ENCODE measurements at regions not wholly inside any gene's neighbourhood (a gene's known extent, or its start where the extent isn't known, plus 50 kb on each side); places are given as distances from the start of the nearest gene placed in this dataset.
"Not testable (repeated sequence)": the region's sequence is repeated elsewhere in the genome, so short reads cannot be mapped to it uniquely, and the experiment has no call there.

DNA sequence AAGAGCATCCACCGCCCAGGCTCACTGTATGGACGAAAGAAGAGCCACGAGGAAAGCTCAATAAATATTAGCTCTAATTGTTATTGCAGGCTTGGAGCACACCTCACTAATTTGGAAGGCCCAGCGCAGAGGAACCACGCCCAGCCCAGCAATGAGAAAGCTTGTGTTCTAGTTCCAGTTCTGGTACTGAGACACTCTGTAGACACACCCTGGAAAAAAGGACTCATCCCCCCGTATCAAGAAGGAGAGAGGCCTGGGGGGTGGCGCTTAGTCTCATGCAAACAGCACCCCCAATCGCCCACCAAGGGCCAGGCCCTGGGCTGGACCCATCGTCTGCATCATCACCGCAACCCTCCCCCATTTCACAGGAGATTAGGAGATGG lies 156.9 kb downstream of the BMP7 start:
- Mint-ChIP-seq H3K36me3 (ENCODE audit: low read depth, unreplicated experiment) (no peaks in the 10 kb centered on the region), H3K27me3 (ENCODE audit: unreplicated experiment) (peaks cover 9% of the 10 kb centered on the region), H3K4me1 (ENCODE audit: unreplicated experiment) (no peaks in the 10 kb centered on the region), H3K4me3 (ENCODE audit: unreplicated experiment) (no peak overlapping the region), H3K27ac (ENCODE audit: unreplicated experiment) (no peak overlapping the region), H3K9me3 (ENCODE audit: unreplicated experiment) (no peaks in the 10 kb centered on the region)
- TF ChIP-seq, protein P1, sequence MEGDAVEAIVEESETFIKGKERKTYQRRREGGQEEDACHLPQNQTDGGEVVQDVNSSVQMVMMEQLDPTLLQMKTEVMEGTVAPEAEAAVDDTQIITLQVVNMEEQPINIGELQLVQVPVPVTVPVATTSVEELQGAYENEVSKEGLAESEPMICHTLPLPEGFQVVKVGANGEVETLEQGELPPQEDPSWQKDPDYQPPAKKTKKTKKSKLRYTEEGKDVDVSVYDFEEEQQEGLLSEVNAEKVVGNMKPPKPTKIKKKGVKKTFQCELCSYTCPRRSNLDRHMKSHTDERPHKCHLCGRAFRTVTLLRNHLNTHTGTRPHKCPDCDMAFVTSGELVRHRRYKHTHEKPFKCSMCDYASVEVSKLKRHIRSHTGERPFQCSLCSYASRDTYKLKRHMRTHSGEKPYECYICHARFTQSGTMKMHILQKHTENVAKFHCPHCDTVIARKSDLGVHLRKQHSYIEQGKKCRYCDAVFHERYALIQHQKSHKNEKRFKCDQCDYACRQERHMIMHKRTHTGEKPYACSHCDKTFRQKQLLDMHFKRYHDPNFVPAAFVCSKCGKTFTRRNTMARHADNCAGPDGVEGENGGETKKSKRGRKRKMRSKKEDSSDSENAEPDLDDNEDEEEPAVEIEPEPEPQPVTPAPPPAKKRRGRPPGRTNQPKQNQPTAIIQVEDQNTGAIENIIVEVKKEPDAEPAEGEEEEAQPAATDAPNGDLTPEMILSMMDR (IDR thresholded peaks at IDR 0.05; ENCODE audit: unreplicated experiment) = no peak
- DNase-seq (ENCODE audit: low spot score) = no peak

DNA sequence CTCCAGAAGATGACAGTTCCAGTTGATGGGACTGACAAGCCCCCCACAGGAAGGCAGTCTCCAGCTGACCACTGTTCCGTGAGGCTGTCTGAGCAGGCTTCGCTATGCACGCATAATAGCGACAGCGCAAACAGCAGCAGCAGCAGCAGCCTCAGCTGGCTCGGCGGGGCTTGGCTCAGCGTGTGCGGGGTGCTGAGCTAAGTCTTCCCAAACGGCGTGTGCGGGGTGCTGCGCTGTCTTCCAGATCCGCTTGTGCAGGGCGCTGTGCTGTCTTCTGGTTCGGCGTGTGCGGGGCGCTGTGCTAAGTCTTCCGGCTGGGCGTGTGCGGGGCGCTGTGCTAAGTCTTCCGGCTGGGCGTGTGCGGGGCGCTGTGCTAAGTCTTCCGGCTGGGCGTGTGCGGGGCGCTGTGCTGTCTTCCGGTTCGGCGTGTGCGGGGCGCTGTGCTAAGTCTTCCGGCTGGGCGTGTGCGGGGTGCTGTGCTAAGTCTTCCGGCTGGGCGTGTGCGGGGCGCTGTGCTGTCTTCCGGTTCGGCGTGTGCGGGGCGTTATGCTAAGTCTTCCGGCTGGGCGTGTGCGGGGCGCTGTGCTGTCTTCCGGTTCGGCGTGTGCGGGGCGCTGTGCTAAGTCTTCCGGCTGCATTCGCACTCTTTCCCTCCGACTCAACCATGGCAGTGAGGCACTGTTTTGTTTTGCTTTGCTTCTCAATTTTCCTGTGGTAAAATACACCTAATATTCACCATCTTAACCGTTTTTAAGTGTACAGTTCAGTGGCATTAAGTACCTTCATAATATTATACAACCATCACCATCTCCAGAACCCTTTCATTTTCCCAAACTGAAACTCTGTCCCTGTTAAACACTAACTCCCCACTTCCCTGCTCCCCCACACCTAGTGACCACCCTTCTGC lies 156.1 kb downstream of the BMP7 start:
- H3K27ac Mint-ChIP-seq (ENCODE audit: unreplicated experiment); H3K9me3 Mint-ChIP-seq (ENCODE audit: unreplicated experiment); DNase-seq (ENCODE audit: low spot score); H3K4me1 Mint-ChIP-seq (ENCODE audit: unreplicated experiment); H3K27me3 Mint-ChIP-seq (ENCODE audit: unreplicated experiment); H3K36me3 Mint-ChIP-seq (ENCODE audit: low read depth, unreplicated experiment): not testable (repeated sequence)
- peak overlapping the region; percentile 3 for H3K4me3 Mint-ChIP-seq (ENCODE audit: unreplicated experiment)

DNA sequence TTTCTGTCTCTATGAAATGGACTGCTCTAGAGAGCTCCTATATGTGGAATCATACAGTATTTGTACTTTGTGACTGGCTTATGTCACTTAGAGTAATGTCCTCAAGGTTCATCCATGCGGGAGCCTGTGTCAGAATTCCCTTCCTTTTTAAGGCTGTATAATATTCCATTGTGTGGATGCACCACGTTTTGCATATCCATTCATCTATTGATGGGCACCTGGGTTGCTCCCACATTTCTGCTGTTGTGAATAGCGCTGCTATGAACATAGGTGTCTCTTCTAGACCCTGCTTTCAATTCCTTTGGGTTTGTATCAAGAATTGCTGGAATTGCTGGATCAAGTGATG lies 155.4 kb downstream of the BMP7 start:
- Mint-ChIP-seq H3K4me3 (ENCODE audit: unreplicated experiment) (no peak overlapping the region), H3K9me3 (ENCODE audit: unreplicated experiment) (no peaks in the 10 kb centered on the region), H3K27ac (ENCODE audit: unreplicated experiment) (no peak overlapping the region), H3K36me3 (ENCODE audit: low read depth, unreplicated experiment) (no peaks in the 10 kb centered on the region), H3K27me3 (ENCODE audit: unreplicated experiment) (peaks cover 9% of the 10 kb centered on the region), H3K4me1 (ENCODE audit: unreplicated experiment) (no peaks in the 10 kb centered on the region)
- TF ChIP-seq, protein P1 (IDR thresholded peaks at IDR 0.05; ENCODE audit: unreplicated experiment) = no peak
- DNase-seq (ENCODE audit: low spot score) = no peak

DNA sequence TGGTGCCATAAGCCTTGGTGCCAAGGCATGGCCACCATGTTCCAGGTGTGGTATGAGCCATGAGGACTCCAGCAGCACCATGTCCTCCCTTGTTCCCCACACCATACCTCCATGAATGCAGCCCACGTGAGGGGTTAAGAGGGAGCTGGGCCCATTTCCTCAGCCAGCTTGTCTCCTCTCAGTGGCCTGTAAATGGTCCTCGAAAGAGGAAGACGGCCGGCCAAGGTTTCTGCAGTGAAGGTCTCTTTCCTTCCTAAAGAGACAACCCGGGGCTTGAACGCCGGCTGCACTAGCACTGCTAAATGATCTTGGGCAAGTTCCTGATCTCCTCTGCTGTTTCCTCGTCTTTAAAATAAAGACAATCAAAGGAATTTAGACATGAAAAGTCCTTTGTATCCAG lies 154.0 kb downstream of the BMP7 start:
- TF ChIP-seq, protein P1 (IDR thresholded peaks at IDR 0.05; ENCODE audit: unreplicated experiment) = no peak
- Mint-ChIP-seq H3K4me3 (ENCODE audit: unreplicated experiment) (no peak overlapping the region), H3K9me3 (ENCODE audit: unreplicated experiment) (no peaks in the 10 kb centered on the region), H3K27me3 (ENCODE audit: unreplicated experiment) (peaks cover 12% of the 10 kb centered on the region), H3K4me1 (ENCODE audit: unreplicated experiment) (no peaks in the 10 kb centered on the region), H3K27ac (ENCODE audit: unreplicated experiment) (no peak overlapping the region), H3K36me3 (ENCODE audit: low read depth, unreplicated experiment) (no peaks in the 10 kb centered on the region)
- no peak for DNase-seq (ENCODE audit: low spot score)

DNA sequence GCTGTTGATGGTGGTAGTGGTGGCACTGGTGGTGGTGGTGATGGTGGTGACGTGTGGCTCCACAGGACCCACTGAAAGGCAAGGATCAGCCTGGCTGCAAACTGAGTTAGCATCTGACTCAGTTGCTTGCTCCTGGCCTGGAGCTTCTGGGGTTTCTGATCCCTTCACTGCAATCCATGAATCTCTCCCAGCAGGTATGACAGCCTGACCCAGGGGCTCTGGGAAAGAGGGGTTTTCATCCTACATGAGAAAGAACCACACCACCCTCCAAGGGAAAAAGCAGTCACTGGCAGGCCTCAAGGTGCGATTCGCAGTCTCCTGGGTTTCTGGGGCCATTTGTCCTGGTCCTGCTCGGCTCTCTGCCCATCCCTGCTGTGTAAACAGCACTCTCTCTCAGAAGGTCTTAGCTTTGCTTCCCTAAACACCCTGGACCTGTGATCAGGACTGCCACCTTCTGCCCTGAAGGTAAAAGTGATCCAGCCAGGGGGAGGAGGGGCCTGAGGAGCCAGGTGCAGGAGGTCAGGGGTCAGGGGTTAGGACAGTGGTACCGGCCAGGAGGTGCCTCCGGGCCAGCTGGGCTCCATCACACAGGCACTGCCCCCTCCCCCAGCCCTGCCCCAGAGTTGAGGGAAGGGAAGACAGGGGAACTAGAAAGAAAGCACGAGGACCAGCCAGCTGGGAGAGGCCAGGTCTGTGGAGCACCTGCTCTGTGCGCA lies 152.0 kb downstream of the BMP7 start:
- Mint-ChIP-seq H3K36me3 (ENCODE audit: low read depth, unreplicated experiment) (no peaks in the 10 kb centered on the region), H3K27ac (ENCODE audit: unreplicated experiment) (no peak overlapping the region), H3K9me3 (ENCODE audit: unreplicated experiment) (no peaks in the 10 kb centered on the region), H3K4me1 (ENCODE audit: unreplicated experiment) (no peaks in the 10 kb centered on the region), H3K4me3 (ENCODE audit: unreplicated experiment) (no peak overlapping the region), H3K27me3 (ENCODE audit: unreplicated experiment) (peaks cover 12% of the 10 kb centered on the region)
- DNase-seq (ENCODE audit: low spot score) = no peak
- TF ChIP-seq, protein P1 (IDR thresholded peaks at IDR 0.05; ENCODE audit: unreplicated experiment) = no peak
